CD4-positive, CD25-positive, alpha-beta regulatory T cell (primary cell): ENCODE measurements at regions not wholly inside any gene's neighbourhood (a gene's known extent, or its start where the extent isn't known, plus 50 kb on each side); places are given as distances from the start of the nearest gene placed in this dataset.
"Not testable (repeated sequence)": the region's sequence is repeated elsewhere in the genome, so short reads cannot be mapped to it uniquely, and the experiment has no call there.

Source experiments
- ATAC-seq, 2 donors: fragments of 150-1000 bp; cut with Tn5 transposase; one replicate each; pipeline ENCODE4 v1.10.0; 2021; ENCODE audit warnings: low read depth in 2 of 2, moderate number of reproducible peaks in 2 of 2, moderate library complexity in 1 of 2
- DNase-seq, 3 donors: peaks; one replicate each; pipeline versions ENCODE4 v3.0.0 to v3.0.0-alpha.2; 2012 to 2022; ENCODE audit warnings: mixed read lengths in 1 of 3
- H3K27ac ChIP-seq: one replicate; pipeline ENCODE4 v1.7.0; 2013; ENCODE audit warnings: mild to moderate bottlenecking, low read length; ENCODE audit not compliant: insufficient read depth, poor library complexity, severe bottlenecking
- H3K27me3 ChIP-seq: one replicate; pipeline ENCODE4 v1.7.0; 2013; ENCODE audit warnings: low read length; ENCODE audit not compliant: control insufficient read depth, insufficient read depth
- H3K36me3 ChIP-seq: one replicate; pipeline ENCODE4 v1.7.0; 2013; ENCODE audit warnings: mild to moderate bottlenecking, low read length, moderate library complexity; ENCODE audit not compliant: control insufficient read depth, insufficient read depth
- H3K4me1 ChIP-seq: 2 replicates; pipeline ENCODE4 v1.7.0; 2013; ENCODE audit warnings: mild to moderate bottlenecking, low read length; ENCODE audit not compliant: insufficient read depth, control insufficient read depth, poor library complexity, severe bottlenecking
- H3K4me3 ChIP-seq: one replicate; pipeline ENCODE4 v1.7.0; 2013; ENCODE audit warnings: low read depth, mild to moderate bottlenecking, low read length, moderate library complexity
- H3K9me3 ChIP-seq, 2 experiments: 1 replicate in 1 of 2; 2 replicates in 1 of 2; pipeline ENCODE4 v1.7.0; 2013; ENCODE audit warnings: low read length in 2 of 2, mild to moderate bottlenecking in 1 of 2, moderate library complexity in 1 of 2; ENCODE audit not compliant: control insufficient read depth in 2 of 2
- H3K27ac Mint-ChIP-seq, 3 donors: one replicate each; pipeline ENCODE4 v1.8.0; 2020 to 2022; ENCODE audit warnings: mild to moderate bottlenecking in 3 of 3, mixed read lengths in 3 of 3, moderate library complexity in 2 of 3
- H3K27me3 Mint-ChIP-seq: one replicate; pipeline ENCODE4 v1.8.0; 2022; ENCODE audit warnings: mild to moderate bottlenecking, mixed read lengths
- H3K36me3 Mint-ChIP-seq: one replicate; pipeline ENCODE4 v1.8.0; 2020; ENCODE audit warnings: mixed read lengths
- H3K4me1 Mint-ChIP-seq, 4 donors: one replicate each; pipeline ENCODE4 v1.8.0; 2020 to 2022; ENCODE audit warnings: mixed read lengths in 4 of 4, mild to moderate bottlenecking in 1 of 4
- H3K4me3 Mint-ChIP-seq, 4 donors: one replicate each; pipeline ENCODE4 v1.8.0; 2020 to 2022; ENCODE audit warnings: mild to moderate bottlenecking in 4 of 4, mixed read lengths in 4 of 4, moderate library complexity in 3 of 4
- H3K9me3 Mint-ChIP-seq, 7 donors: one replicate each; pipeline ENCODE4 v1.8.0; 2020 to 2022; ENCODE audit warnings: mixed read lengths in 7 of 7, mild to moderate bottlenecking in 3 of 7, moderate library complexity in 2 of 7

DNA sequence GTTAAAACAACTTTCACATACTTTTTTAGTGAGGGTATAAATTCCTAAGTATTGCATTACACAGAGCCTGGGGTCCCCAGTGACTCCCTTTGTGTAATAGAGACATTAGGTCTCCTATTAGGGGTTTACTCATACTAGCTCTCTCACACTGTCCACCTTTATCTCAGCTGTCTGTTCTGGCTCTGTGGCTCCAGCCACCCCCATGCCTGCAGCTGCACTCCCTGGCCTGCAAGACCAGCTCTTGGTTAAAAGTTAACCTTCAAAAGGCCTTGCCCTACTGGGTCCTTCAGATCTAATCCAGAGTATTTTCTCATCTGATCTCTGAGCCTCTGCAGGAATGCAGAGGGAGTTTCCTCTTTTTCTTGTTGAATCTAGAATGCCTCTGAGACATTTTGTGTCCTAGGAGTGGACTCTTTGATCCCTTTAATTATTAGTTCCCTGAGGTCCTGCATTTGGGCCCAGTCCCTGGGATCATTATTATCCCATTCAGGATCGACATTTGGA is 280.9 kb downstream of the PYDC2 start:
- H3K9me3 Mint-ChIP-seq: peaks cover 0 to 17% (median 7%) of the 10 kb centered on the region in 7 donors
- H3K4me3 Mint-ChIP-seq, H3K36me3 ChIP-seq, H3K27me3 Mint-ChIP-seq, H3K27ac ChIP-seq, H3K27ac Mint-ChIP-seq, H3K4me1 Mint-ChIP-seq, H3K36me3 Mint-ChIP-seq, H3K27me3 ChIP-seq, H3K4me1 ChIP-seq, H3K4me3 ChIP-seq, H3K9me3 ChIP-seq, DNase-seq: not testable (repeated sequence)
- peak in 1 of 2 donors; percentile 20 for ATAC-seq

DNA sequence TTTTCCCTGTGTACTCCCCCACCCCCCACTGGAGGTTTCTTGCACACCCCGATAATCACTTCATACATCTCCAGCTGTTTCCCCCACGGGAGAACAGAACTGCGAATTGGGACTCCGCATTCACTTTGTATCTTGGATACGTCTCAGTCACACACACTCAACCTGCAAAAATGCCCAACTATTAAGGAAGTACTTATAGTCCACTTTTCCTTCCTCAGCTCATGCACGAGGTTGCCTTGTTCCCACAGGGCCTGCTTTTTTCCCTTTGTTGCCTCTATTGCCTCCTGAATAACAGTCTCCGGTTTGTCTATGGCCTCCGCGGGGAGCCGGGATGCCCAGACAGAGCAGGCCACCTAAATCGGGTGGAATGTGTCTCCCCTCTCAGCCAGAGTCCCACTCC is 282.3 kb downstream of the PYDC2 start:
- Mint-ChIP-seq H3K27ac (no peak overlapping the region), H3K4me1 (no peaks in the 10 kb centered on the region), H3K4me3 (no peak overlapping the region), H3K27me3 (no peaks in the 10 kb centered on the region), H3K9me3 (peaks cover 0 to 17% (median 7%) of the 10 kb centered on the region in 7 donors), H3K36me3 (no peaks in the 10 kb centered on the region)
- H3K27me3 ChIP-seq: no peaks in the 10 kb centered on the region
- no peak overlapping the region for H3K4me3 ChIP-seq
- H3K36me3 ChIP-seq: no peaks in the 10 kb centered on the region
- no peaks in the 10 kb centered on the region for H3K4me1 ChIP-seq
- ATAC-seq (no peak), DNase-seq (no peak)
- H3K27ac ChIP-seq: no peak overlapping the region
- peaks cover 0 to 6% of the 10 kb centered on the region in 2 experiments for H3K9me3 ChIP-seq

DNA sequence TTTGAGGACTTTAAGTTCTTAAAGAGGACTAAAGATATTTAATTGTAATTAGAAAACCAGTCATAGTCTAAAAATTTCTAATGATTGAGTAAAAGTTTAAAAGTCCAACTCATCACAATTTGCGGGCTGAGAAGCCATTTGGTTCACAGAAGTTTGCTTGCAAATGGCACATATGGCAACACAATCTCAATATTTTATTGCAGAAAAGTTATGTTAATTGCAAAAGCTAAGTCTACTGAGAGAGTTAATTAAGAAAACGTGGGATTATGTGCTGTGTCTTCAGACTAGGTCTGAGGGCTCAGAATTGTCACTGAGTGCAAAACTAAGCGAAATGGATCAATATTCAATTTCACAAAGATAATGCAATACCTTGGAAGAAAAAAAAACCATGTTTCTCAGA is 289.7 kb downstream of the PYDC2 start:
- DNase-seq (no peak), ATAC-seq (no peak)
- H3K27me3 ChIP-seq: no peaks in the 10 kb centered on the region
- H3K4me3 ChIP-seq: no peak overlapping the region
- no peak overlapping the region for H3K4me3 Mint-ChIP-seq
- no peaks in the 10 kb centered on the region for H3K4me1 ChIP-seq
- no peak overlapping the region for H3K27ac Mint-ChIP-seq
- H3K27ac ChIP-seq: no peak overlapping the region
- no peaks in the 10 kb centered on the region for H3K4me1 Mint-ChIP-seq
- H3K9me3 ChIP-seq: no peaks in the 10 kb centered on the region
- no peaks in the 10 kb centered on the region for H3K36me3 ChIP-seq
- H3K36me3 Mint-ChIP-seq: no peaks in the 10 kb centered on the region
- peaks cover 0 to 14% (median 4%) of the 10 kb centered on the region in 7 donors for H3K9me3 Mint-ChIP-seq
- H3K27me3 Mint-ChIP-seq: no peaks in the 10 kb centered on the region

DNA sequence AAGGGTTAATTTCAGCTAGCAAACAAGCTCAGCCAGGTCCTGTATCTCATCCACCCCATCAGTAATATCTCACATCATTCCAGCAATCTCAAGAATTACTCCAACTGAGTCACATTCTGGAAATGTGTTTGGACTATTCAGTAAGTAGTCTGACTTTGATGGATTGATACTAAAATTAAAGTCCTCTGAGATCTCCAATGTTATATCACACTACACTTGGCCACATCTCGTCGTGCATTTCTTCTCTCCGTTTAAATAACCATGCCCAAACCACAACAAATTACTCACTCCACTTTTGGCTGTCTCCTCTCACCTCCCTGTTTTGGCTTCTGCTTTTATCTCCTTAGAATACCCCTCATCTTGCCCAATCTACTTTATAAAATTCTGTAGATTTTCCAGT is 292.2 kb downstream of the PYDC2 start:
- H3K9me3 Mint-ChIP-seq: peaks cover 0 to 14% (median 4%) of the 10 kb centered on the region in 7 donors
- no peaks in the 10 kb centered on the region for H3K4me1 Mint-ChIP-seq
- no peaks in the 10 kb centered on the region for H3K27me3 ChIP-seq
- no peak overlapping the region for H3K27ac ChIP-seq
- no peaks in the 10 kb centered on the region for H3K9me3 ChIP-seq
- H3K27ac Mint-ChIP-seq: peak overlapping the region in 1 of 3 donors; percentile 11
- H3K4me1 ChIP-seq: no peaks in the 10 kb centered on the region
- no peaks in the 10 kb centered on the region for H3K36me3 ChIP-seq
- no peak overlapping the region for H3K4me3 Mint-ChIP-seq
- no peaks in the 10 kb centered on the region for H3K36me3 Mint-ChIP-seq
- ATAC-seq: no peak
- DNase-seq: no peak
- no peaks in the 10 kb centered on the region for H3K27me3 Mint-ChIP-seq
- no peak overlapping the region for H3K4me3 ChIP-seq

DNA sequence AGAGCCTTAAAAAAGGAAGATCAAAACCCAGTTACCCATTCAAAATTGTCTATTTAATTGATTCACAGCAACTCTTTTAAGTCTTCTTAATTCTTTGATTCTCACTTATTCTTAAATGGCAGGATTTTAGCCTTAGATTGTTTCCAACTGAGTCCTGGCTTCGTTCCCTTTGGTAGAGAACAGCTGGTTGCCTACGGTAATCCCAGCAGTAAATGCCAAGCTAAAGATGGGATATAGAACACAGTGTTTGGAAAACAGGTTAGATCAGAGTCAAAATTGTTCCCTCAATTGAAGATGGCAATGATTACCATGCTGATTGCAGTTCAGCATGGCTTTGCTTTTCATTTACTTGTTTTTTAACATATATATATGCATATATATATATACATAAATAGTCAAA is 300.9 kb downstream of the PYDC2 start:
- Histone ChIP-seq H3K27me3 (no peaks in the 10 kb centered on the region), H3K4me1 (no peaks in the 10 kb centered on the region), H3K27ac (no peak overlapping the region), H3K9me3 (no peaks in the 10 kb centered on the region), H3K36me3 (no peaks in the 10 kb centered on the region), H3K4me3 (no peak overlapping the region)
- Mint-ChIP-seq H3K4me3 (no peak overlapping the region), H3K27me3 (no peaks in the 10 kb centered on the region), H3K9me3 (peaks cover 0 to 6% (median 3%) of the 10 kb centered on the region in 7 donors), H3K36me3 (no peaks in the 10 kb centered on the region), H3K27ac (no peak overlapping the region), H3K4me1 (no peaks in the 10 kb centered on the region)
- ATAC-seq (no peak), DNase-seq (no peak)

DNA sequence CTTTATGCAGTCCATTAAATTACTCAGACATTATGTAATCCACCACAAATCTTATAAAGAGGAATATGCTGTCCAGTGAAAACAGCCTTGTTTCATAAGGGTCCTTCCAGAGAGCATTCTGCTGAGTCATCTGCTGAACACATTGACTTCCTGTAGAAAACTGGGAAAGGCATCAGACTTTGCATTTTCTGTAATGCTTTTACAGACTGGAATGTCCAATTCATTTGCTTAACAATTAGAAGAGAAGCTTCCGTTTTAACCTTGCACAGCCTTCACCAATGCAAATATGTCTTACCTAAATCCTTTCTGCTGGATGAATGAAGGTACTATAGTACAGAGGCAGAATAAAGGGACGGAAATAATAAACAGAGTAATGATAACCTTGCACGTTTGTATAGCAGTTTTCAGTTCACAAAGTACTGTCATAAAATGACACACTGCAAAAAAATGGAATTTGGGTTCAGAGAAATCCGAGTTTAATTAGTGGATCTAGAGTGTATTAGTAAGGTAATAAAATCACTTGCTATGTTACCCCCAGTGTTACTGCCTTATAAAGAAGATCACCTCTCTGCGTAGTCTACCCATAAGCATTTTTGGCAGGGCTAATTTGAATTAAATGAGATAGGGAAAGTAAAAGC is 301.5 kb downstream of the PYDC2 start:
- H3K27me3 ChIP-seq: no peaks in the 10 kb centered on the region
- H3K9me3 ChIP-seq: no peaks in the 10 kb centered on the region
- Mint-ChIP-seq H3K27ac (no peak overlapping the region), H3K9me3 (peaks cover 0 to 7% (median 3%) of the 10 kb centered on the region in 7 donors), H3K4me3 (no peak overlapping the region), H3K27me3 (no peaks in the 10 kb centered on the region), H3K36me3 (no peaks in the 10 kb centered on the region), H3K4me1 (no peaks in the 10 kb centered on the region)
- H3K27ac ChIP-seq: no peak overlapping the region
- H3K36me3 ChIP-seq: no peaks in the 10 kb centered on the region
- ATAC-seq (no peak), DNase-seq (no peak)
- H3K4me3 ChIP-seq: no peak overlapping the region
- no peaks in the 10 kb centered on the region for H3K4me1 ChIP-seq

DNA sequence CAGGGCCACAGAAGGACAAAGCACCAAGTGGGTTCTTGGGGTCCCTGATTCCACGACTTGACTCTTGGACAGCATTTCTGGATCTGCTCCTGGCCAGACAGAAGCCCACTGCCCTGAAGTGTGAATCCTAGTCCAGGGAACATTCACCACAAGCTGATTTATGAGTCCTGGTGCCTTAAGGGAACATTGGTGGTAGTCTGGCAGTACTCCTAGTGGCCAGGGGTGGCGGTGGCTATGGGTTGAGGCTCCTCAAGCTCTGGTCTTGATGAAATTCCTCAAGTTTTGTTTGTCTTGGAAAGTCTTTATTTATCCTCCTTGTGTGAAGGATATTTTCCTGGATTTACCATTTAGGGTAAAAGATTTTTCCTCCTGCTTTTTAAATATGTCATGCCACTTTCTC is 307.5 kb downstream of the PYDC2 start:
- H3K4me1 Mint-ChIP-seq: no peaks in the 10 kb centered on the region
- H3K27me3 Mint-ChIP-seq: no peaks in the 10 kb centered on the region
- no peak overlapping the region for H3K27ac ChIP-seq
- H3K27me3 ChIP-seq: no peaks in the 10 kb centered on the region
- H3K36me3 ChIP-seq: no peaks in the 10 kb centered on the region
- no peak overlapping the region for H3K27ac Mint-ChIP-seq
- ATAC-seq (no peak), DNase-seq (no peak)
- no peaks in the 10 kb centered on the region for H3K36me3 Mint-ChIP-seq
- no peaks in the 10 kb centered on the region for H3K9me3 ChIP-seq
- no peak overlapping the region for H3K4me3 Mint-ChIP-seq
- H3K4me3 ChIP-seq: no peak overlapping the region
- H3K9me3 Mint-ChIP-seq: peaks cover 0 to 14% (median 5%) of the 10 kb centered on the region in 7 donors
- H3K4me1 ChIP-seq: no peaks in the 10 kb centered on the region

DNA sequence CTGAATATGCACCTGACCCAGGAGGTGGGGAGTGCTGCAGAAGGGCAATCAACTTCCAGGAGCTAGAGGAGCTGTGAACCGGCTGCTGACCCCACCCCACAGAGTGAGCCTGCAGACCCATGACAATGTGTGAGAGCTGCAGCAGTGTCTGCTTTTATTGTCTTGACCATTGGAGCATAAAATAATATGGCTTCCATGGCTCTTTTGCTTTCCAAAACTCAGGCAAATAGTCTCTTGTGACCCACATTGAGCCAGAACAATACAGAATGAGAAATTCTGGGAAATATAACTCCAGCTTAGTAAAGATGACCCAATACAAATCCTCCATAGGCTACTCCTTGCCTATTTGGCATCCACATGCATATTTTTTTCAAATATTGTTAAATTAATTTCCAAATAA is 309.6 kb downstream of the PYDC2 start:
- Mint-ChIP-seq H3K36me3 (no peaks in the 10 kb centered on the region), H3K4me3 (no peak overlapping the region), H3K4me1 (no peaks in the 10 kb centered on the region), H3K27me3 (no peaks in the 10 kb centered on the region), H3K27ac (no peak overlapping the region), H3K9me3 (peaks cover 0 to 14% (median 5%) of the 10 kb centered on the region in 7 donors)
- Histone ChIP-seq H3K9me3 (no peaks in the 10 kb centered on the region), H3K36me3 (no peaks in the 10 kb centered on the region), H3K4me1 (no peaks in the 10 kb centered on the region), H3K4me3 (no peak overlapping the region), H3K27ac (no peak overlapping the region), H3K27me3 (no peaks in the 10 kb centered on the region)
- no peak for DNase-seq
- ATAC-seq: no peak
